ENCODE measurements at regions not wholly inside any gene's neighbourhood (a gene's known extent, or its start where the extent isn't known, plus 50 kb on each side); places are given as distances from the start of the nearest gene placed in this dataset.
"Not testable (repeated sequence)": the region's sequence is repeated elsewhere in the genome, so short reads cannot be mapped to it uniquely, and the experiment has no call there.

GRCh38 chrX:5672099-5672498, 556.6 kb downstream of the NLGN4X start:
- DNase-seq (ENCODE audit: low read depth in 1 of 2, low spot score in 1 of 2), result no peak
- no peaks in the 10 kb centered on the region for H3K27me3 ChIP-seq
- H3K36me3 ChIP-seq, result no peaks in the 10 kb centered on the region
- no peak overlapping the region for H3K27ac ChIP-seq
- no peaks in the 10 kb centered on the region for H3K4me1 ChIP-seq (ENCODE audit: low read depth)
- no peak for TF ChIP-seq CTCF (IDR thresholded peaks at IDR 0.05; ENCODE audit: low read depth, low read length)
- H3K9me3 ChIP-seq (ENCODE audit: low read depth), result no peaks in the 10 kb centered on the region
- no peak overlapping the region for H3K4me3 ChIP-seq

GRCh38 chrX:5666689-5667088, 562.0 kb downstream of the NLGN4X start:
- not testable (repeated sequence) for H3K4me3 ChIP-seq, H3K36me3 ChIP-seq

GRCh38 chrX:5656544-5656943, 572.1 kb downstream of the NLGN4X start:
- DNase-seq (ENCODE audit: low read depth in 1 of 2, low spot score in 1 of 2), result no peak
- Histone ChIP-seq H3K4me3 (no peak overlapping the region), H3K27me3 (no peaks in the 10 kb centered on the region), H3K36me3 (no peaks in the 10 kb centered on the region), H3K4me1 (ENCODE audit: low read depth) (no peaks in the 10 kb centered on the region), H3K27ac (no peak overlapping the region), H3K9me3 (ENCODE audit: low read depth) (no peaks in the 10 kb centered on the region)
- no peak for TF ChIP-seq CTCF (IDR thresholded peaks at IDR 0.05; ENCODE audit: low read depth, low read length)

More at GRCh38 chrX:5666689-5667088, 562.0 kb downstream of the NLGN4X start:
- H3K27me3 ChIP-seq; H3K9me3 ChIP-seq (ENCODE audit: low read depth); H3K4me1 ChIP-seq (ENCODE audit: low read depth); DNase-seq (ENCODE audit: low read depth in 1 of 2, low spot score in 1 of 2); H3K27ac ChIP-seq: not testable (repeated sequence)

GRCh38 chrX:5650904-5651303, 577.8 kb downstream of the NLGN4X start:
- no peak for DNase-seq (ENCODE audit: low read depth in 1 of 2, low spot score in 1 of 2)
- TF ChIP-seq CTCF (IDR thresholded peaks at IDR 0.05; ENCODE audit: low read depth, low read length), result no peak
- H3K27ac ChIP-seq, result no peak overlapping the region
- no peak overlapping the region for H3K4me3 ChIP-seq
- H3K27me3 ChIP-seq, result no peaks in the 10 kb centered on the region
- H3K4me1 ChIP-seq (ENCODE audit: low read depth), result peaks cover 3% of the 10 kb centered on the region
- no peaks in the 10 kb centered on the region for H3K36me3 ChIP-seq
- no peaks in the 10 kb centered on the region for H3K9me3 ChIP-seq (ENCODE audit: low read depth)

- H3K4me3 ChIP-seq, result no peak overlapping the region
- no peaks in the 10 kb centered on the region for H3K27me3 ChIP-seq
- DNase-seq (ENCODE audit: low read depth in 1 of 2, low spot score in 1 of 2), result no peak
- H3K36me3 ChIP-seq, result no peaks in the 10 kb centered on the region
- peaks cover 3% of the 10 kb centered on the region for H3K4me1 ChIP-seq (ENCODE audit: low read depth)
- no peak overlapping the region for H3K27ac ChIP-seq
- TF ChIP-seq CTCF (IDR thresholded peaks at IDR 0.05; ENCODE audit: low read depth, low read length), result no peak
- no peaks in the 10 kb centered on the region for H3K9me3 ChIP-seq (ENCODE audit: low read depth)
These were observed 579.6 kb downstream of the NLGN4X start for GRCh38 chrX:5648941-5649568.

- H3K27me3 ChIP-seq, result no peaks in the 10 kb centered on the region
- no peaks in the 10 kb centered on the region for H3K9me3 ChIP-seq (ENCODE audit: low read depth)
- H3K4me3 ChIP-seq, result no peak overlapping the region
- peaks cover 3% of the 10 kb centered on the region for H3K4me1 ChIP-seq (ENCODE audit: low read depth)
- no peak overlapping the region for H3K27ac ChIP-seq
- H3K36me3 ChIP-seq, result no peaks in the 10 kb centered on the region
- DNase-seq (ENCODE audit: low read depth in 1 of 2, low spot score in 1 of 2), result no peak
- TF ChIP-seq CTCF (IDR thresholded peaks at IDR 0.05; ENCODE audit: low read depth, low read length), result no peak
These were observed 581.8 kb downstream of the NLGN4X start for GRCh38 chrX:5646818-5647217.

All from cardiac muscle cell (in vitro differentiated cells and primary cell).